ENCODE measurements at regions not wholly inside any gene's neighbourhood (a gene's known extent, or its start where the extent isn't known, plus 50 kb on each side); places are given as distances from the start of the nearest gene placed in this dataset.

- TF ChIP-seq CTCF (IDR thresholded peaks at IDR 0.05) (no peak), POLR2A (IDR thresholded peaks at IDR 0.05) (no peak)
Measured at GRCh38 chr3:161754420-161755053, 257.9 kb downstream of the OTOL1 start.
